HG02678 (cell line): ENCODE measurements at regions not wholly inside any gene's neighbourhood (a gene's known extent, or its start where the extent isn't known, plus 50 kb on each side); places are given as distances from the start of the nearest gene placed in this dataset.

ENCODE experiments used
- ATAC-seq: cut with Tn5 transposase; IDR thresholded peaks from one replicate; pipeline ENCODE4 v1.9.1; 2021; ENCODE audit warnings: mild to moderate bottlenecking, moderate library complexity; ENCODE audit not compliant: unreplicated experiment

GRCh38 chr4:74675673-74676279 lies 118.5 kb downstream of the BTC start:
- ATAC-seq = peak; percentile 75

- ATAC-seq = no peak
Observed at GRCh38 chr4:74682567-74683359, 111.6 kb downstream of the BTC start.

- no peak for ATAC-seq
Observed at GRCh38 chr4:74692972-74693371, 101.4 kb downstream of the BTC start.
